Mucosa of descending colon (tissue), 3 donors: ENCODE measurements at regions not wholly inside any gene's neighbourhood (a gene's known extent, or its start where the extent isn't known, plus 50 kb on each side); places are given as distances from the start of the nearest gene placed in this dataset.

Experiments
- ATAC-seq: fragments of 200-7000 bp; cut with Tn5 transposase; one replicate; pipeline ENCODE4 v1.9.1; 2020; ENCODE audit warnings: mild to moderate bottlenecking, moderate library complexity
- DNase-seq, 3 donors: peaks; one replicate each; pipeline ENCODE4 v3.0.0-alpha.2; 2020
- H3K36me3 ChIP-seq: fragments of 200-600 bp; one replicate; pipeline ENCODE4 v1.8.0; 2021; ENCODE audit warnings: low read depth, mild to moderate bottlenecking
- H3K4me1 ChIP-seq: fragments of 200-600 bp; one replicate; pipeline ENCODE4 v1.8.0; 2021; ENCODE audit warnings: low read depth, mild to moderate bottlenecking
- H3K4me3 ChIP-seq: fragments of 200-600 bp; one replicate; pipeline ENCODE4 v1.8.0; 2021; ENCODE audit warnings: mild to moderate bottlenecking
- H3K9me3 ChIP-seq: fragments of 200-600 bp; one replicate; pipeline ENCODE4 v1.8.0; 2021; ENCODE audit warnings: mild to moderate bottlenecking
- intact Hi-C, 2 donors: fragments of 100-400 bp; cut with DNase I in 1 of 2; cut with micrococcal nuclease in 1 of 2; formaldehyde crosslinking; loops; one replicate each; pipeline versions ENCODE4 v1.11.0 to v1.11.1; 2022; cut with DNase I, micrococcal nuclease
- TF ChIP-seq, protein P1 (sequence below): fragments of 200-600 bp; IDR thresholded peaks from one replicate; pipeline ENCODE4 v1.8.0; 2022; ENCODE audit warnings: antibody characterized with exemption, mild to moderate bottlenecking
- donor health status: DM: no; HTN: no; CAD: no; lungs with moderate emphysema.
- donor health status: DM: no; HTN: no; CAD: no.
- donor health status: DM: no; HTN: yes; CAD: no.

DNA sequence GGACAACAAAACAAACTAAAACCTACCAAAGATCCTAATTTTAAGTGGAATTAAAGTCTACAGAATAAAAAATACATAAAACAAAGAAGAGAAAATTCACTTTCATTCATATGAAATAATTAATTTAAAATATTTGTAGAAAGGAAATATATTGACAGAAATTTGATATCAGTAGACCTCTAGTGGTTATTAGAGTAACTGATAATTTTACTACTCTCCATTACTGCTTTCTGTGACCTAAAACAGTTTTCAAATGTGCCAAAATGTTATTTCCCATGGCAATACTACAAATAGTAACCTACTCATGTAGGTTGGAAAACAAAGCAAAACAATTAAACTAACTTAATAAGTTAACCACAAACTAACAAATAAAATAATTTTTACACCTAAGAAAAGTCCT lies 147.1 kb downstream of the NOL4 start:
- Histone ChIP-seq H3K4me1 (no peaks in the 10 kb centered on the region), H3K9me3 (no peaks in the 10 kb centered on the region), H3K4me3 (no peak overlapping the region), H3K36me3 (no peaks in the 10 kb centered on the region)
- intact Hi-C loops, result no loop called here
- ATAC-seq (no peak), DNase-seq (no peak)
- TF ChIP-seq, protein P1, sequence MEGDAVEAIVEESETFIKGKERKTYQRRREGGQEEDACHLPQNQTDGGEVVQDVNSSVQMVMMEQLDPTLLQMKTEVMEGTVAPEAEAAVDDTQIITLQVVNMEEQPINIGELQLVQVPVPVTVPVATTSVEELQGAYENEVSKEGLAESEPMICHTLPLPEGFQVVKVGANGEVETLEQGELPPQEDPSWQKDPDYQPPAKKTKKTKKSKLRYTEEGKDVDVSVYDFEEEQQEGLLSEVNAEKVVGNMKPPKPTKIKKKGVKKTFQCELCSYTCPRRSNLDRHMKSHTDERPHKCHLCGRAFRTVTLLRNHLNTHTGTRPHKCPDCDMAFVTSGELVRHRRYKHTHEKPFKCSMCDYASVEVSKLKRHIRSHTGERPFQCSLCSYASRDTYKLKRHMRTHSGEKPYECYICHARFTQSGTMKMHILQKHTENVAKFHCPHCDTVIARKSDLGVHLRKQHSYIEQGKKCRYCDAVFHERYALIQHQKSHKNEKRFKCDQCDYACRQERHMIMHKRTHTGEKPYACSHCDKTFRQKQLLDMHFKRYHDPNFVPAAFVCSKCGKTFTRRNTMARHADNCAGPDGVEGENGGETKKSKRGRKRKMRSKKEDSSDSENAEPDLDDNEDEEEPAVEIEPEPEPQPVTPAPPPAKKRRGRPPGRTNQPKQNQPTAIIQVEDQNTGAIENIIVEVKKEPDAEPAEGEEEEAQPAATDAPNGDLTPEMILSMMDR, result no peak

DNA sequence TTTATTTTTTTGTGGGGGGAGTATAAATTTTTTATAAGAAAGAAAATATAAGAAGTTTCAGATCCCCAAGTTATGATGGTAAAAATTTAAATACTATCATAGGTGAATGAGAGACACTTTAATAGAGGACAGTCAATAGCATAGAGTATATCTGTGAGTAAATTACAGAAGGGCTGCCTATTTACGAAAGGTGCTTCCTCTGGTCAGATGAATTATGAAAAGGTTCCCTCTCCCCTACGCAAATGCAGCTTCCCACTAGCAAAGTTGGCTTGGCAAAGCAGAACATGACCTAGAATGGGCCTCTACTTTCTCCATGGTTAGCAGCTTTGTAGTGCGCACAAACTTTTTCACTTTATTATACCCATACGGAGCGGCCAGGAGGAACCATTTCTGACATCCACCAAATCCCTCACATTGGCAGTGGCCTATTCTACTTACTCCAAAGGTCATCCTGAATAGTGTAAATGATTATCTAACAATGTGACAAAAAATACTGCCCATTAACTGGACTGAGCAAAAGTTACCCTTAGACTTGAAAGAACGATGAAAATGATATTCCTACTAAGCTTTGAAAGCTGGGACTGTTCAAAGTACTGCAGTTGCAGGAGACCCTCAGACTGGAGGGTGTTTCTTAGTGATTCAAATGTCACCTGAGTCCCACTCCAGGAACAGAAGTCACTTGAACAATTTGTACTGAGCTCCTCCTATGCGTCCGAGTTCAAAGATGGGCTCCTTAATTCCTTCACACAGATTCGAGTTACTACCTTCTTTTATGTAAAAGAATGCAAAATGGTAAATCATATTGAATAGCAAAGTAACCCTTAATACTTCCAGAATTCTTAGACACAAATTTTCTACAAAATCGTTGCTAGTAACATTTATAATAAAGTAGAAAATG lies 148.5 kb downstream of the NOL4 start:
- no peaks in the 10 kb centered on the region for H3K4me1 ChIP-seq
- intact Hi-C loops, result no loop called here
- no peaks in the 10 kb centered on the region for H3K36me3 ChIP-seq
- no peaks in the 10 kb centered on the region for H3K9me3 ChIP-seq
- TF ChIP-seq, protein P1, result no peak
- ATAC-seq (no peak), DNase-seq (no peak)
- no peak overlapping the region for H3K4me3 ChIP-seq

DNA sequence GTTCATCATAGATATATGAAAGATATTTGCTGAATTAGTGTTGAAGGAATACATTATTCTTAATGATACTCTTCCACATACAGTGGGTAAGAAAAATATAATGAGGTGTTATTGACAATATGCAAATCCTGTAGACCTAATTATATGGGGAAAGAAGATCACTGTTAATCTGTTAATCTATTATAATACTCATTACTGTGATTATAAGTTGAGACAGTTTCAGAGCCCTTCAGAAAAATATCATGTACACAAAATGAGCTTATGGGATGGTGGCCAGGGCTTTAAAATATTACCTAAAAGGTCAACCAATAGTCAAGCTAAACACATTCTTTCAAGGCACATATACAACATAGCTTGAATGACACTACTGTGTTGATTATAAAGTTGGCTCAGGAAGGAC lies 163.5 kb downstream of the NOL4 start:
- Histone ChIP-seq H3K4me1 (no peaks in the 10 kb centered on the region), H3K9me3 (peaks cover 1% of the 10 kb centered on the region), H3K36me3 (no peaks in the 10 kb centered on the region), H3K4me3 (no peak overlapping the region)
- ATAC-seq (no peak), DNase-seq (no peak)
- TF ChIP-seq, protein P1, result no peak
- intact Hi-C loops, result no loop called here

DNA sequence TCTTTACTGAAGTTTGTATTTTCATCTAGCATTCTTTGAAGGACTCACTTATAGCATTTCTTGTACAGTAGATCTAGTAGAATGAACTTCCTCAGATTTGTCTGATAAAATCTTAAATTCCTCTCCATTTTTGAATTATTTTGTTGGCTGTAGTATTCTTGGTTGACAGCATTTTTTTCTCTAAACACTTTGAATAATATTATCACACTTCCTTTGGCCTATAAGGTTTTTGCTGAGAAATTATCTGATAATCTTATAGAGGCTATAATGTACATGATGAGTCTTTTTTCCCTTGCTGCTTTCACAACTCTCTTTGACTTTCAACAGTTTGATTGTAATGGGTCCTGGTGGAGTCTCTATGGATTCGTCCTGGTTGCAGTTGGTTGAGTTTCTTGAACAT lies 169.5 kb downstream of the NOL4 start:
- H3K4me1 ChIP-seq, result no peaks in the 10 kb centered on the region
- intact Hi-C loops, result no loop called here
- TF ChIP-seq, protein P1, result no peak
- DNase-seq (no peak), ATAC-seq (no peak)
- no peak overlapping the region for H3K4me3 ChIP-seq
- no peaks in the 10 kb centered on the region for H3K36me3 ChIP-seq
- H3K9me3 ChIP-seq, result peaks cover 13% of the 10 kb centered on the region

DNA sequence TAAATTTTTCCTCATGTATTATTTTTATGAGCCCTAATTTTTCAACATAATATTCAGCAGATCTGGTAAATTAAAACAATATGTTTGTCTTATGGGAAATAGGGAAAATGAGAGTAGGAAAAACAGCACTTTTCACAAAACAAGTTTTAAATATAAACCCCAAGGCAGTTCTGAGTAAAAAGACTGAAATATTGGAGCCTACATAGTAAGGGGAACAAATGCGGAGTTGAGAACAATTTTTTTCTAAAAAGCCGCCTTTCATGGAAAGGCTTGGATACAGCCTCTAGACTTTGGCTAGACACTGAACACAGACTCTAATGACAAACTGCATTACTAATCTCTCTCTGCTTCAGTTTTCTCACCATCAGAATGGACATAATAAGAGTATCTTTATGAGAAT lies 174.1 kb downstream of the NOL4 start:
- DNase-seq (no peak), ATAC-seq (no peak)
- no peaks in the 10 kb centered on the region for H3K4me1 ChIP-seq
- H3K36me3 ChIP-seq, result no peaks in the 10 kb centered on the region
- TF ChIP-seq, protein P1, result no peak
- peaks cover 7% of the 10 kb centered on the region for H3K9me3 ChIP-seq
- no peak overlapping the region for H3K4me3 ChIP-seq
- intact Hi-C loops, result no loop called here
